ENCODE measurements at regions not wholly inside any gene's neighbourhood (a gene's known extent, or its start where the extent isn't known, plus 50 kb on each side); places are given as distances from the start of the nearest gene placed in this dataset.

DNA sequence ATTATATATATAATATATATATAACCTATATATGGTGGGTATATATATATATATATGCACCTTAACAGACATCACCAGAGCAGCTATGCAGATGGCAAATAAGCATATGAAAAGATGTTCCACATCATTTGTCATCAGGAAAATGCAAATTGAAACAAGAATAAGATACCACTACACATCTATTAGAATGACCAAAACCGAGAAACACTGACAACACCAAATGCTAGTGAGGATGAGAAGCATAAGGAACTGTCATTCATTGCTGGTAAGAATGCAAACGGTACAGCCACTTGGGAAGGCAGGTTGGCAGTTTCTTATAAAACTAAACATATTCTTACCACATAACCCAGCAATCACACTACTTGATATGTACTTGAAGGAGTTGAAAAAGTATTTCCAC is 219.8 kb upstream of the PRMT6 start:
- FAIRE-seq: no peak

DNA sequence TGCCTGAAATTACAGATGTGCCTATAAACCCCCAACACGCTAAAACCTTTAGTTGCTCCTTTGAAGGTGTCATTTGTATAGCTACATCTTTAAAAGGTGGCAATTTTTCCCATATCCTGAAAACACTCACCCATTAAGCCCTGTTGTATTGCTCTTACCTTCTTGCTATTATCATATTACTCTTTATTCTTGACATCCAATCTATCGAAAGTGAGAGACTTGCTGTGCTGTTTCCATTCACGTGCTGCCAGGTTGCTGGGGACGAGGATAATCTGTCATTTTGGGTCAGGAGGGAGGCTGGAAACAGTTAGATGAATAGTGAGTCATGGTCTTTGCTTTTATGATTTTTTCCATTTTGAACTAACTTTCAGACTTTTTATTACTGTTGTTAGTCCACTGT is 213.0 kb upstream of the PRMT6 start:
- FAIRE-seq: no peak

DNA sequence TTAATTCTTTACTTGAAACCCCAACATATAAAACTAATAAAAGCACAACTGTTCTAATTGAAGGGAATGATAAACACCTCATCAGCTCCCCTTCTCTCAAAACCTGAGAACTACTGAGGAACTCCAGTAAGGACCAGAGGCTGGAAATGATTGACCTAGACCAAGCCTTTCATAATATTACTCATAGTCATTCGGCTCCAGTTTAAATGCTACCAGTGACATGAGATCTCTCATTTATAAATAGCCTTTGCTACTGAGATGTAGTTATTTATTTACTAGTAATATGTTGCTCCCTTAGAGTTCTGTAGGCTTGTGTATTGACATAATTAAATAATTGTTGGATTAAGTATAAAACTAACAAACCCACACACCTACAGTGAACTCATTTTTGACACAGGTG is 209.8 kb upstream of the PRMT6 start:
- no peak for FAIRE-seq

DNA sequence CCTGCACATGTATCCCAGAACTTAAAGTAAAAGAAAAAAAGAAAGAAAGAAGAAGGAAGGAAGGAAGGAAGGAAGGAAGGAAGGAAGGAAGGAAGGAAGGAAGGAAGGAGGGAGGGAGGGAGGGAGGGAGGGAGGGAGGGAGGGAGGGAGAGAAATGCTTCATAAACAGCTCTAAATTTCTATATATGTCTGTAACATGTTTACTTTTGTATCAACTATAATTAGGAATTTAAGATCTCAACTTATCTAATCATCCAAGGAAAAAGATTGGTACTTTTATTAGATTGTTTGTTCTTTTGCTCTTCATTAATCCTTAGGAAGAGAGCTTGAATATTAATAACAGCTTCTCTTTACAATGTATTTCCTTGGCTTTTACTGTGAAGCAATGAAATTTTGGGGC is 195.4 kb upstream of the PRMT6 start:
- FAIRE-seq: no peak

DNA sequence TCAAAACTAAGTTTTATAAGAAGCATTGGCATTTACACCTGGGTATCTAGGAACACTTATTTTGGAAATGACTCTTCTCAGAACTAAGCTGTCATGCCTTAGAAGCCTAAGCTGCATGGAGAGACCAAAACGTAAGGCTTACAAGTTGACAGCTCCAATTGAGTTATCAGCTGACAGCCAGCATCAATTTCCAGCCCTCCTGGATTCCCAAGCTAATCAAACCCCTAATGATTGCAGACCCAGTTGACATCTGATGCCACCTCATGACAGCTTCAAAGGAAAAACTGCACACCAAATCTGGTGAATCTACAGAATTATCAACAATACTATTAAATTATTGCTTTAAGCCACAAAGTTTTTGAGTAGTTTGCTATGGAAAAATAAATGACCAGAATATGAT is 187.6 kb upstream of the PRMT6 start:
- no peak for FAIRE-seq

DNA sequence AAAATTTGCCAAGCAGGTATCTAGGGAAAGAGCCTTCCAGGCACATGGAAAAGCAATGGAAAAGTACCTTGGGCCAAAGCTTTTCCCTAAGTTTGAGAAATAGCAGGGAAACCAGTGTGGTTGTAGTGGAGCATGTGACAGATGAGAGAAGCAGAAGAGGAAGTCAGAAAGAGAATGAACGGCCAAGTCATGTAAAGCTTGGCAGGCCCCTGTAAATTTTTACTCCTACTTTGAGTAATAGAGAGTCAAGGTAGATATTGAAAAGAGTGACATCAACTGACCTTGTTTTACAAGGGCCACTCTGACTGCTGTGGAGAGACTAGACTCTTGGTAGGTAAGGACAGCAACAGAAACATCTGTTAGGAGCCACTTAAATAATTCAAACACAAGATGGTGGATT is 180.9 kb upstream of the PRMT6 start:
- no peak for FAIRE-seq

DNA sequence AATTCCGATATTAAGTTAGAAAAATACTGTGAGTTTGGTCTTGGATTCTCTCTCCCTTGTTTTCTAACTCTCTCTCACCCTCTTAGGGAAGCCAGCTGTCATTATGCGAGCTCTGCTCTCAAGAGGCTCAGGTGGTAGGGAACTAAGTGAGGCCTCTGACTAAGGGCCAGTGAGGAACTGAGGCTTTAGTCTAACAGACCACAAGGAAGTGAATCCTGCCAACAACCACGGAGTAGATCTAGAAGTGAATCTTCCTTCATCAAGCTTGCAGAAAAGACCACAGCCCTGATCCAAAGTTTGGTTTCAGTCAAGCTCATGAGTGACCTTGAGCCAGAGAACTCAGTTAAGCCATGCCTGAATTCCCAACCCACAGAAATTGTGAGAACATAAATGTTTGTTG is 180.1 kb upstream of the PRMT6 start:
- FAIRE-seq: no peak

DNA sequence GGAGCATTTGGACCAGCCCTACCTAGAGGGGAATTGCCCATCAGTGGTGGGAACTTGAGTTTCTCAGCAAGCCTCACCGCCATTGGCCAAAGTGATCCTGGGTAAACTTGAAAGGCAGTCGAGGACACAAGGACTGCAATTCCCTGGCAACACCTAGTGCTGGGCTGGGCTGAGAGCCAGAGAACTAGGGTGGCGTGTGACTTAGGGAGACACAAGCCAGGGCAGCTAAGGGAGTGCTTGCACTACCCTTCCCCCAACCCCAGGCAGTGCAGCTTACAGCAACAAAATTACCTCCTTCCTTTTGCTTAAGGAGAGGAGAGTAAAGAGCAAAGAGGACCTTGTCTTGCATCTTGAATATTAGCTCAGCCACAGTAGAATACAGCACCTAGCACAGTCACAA is 176.9 kb upstream of the PRMT6 start:
- no peak for FAIRE-seq

DNA sequence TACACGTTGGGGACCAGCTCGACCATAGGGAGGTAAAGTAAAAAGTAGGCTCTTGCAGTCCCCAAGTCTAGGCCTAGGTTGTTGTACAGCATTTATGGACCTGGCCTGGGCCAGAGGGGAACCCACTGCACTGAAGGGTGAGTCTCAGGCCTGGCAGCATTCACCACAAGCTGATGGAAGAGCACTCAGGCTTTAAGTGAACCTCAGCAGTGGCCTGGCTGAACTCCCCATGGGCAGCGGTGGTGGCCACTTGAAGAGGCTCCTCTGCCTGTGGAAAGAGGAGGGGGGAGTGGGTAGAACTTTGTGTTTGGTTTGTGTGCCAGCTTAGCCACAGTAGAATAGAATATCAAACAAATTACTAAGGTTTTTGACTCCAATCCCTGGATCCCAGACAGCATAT is 176.2 kb upstream of the PRMT6 start:
- no peak for FAIRE-seq

DNA sequence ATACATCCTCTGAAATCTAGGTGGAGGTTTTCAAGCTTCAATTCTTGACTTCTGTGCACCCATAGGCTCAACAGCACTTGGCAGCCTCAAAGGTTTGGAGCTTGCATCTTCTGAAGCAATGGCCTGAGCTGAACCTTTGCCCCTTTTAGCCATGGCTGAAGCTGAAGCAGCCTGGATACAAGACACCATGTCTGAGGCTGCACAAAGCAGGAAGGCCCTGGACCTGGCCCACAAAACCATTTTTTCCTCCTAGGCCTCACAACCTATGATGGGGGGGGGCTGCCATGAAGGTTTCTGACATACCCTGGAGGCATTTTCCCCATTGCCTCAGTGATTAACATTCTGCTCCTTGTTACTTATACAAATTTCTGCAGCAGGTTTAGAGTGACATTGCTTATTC is 173.3 kb upstream of the PRMT6 start:
- no peak for FAIRE-seq

DNA sequence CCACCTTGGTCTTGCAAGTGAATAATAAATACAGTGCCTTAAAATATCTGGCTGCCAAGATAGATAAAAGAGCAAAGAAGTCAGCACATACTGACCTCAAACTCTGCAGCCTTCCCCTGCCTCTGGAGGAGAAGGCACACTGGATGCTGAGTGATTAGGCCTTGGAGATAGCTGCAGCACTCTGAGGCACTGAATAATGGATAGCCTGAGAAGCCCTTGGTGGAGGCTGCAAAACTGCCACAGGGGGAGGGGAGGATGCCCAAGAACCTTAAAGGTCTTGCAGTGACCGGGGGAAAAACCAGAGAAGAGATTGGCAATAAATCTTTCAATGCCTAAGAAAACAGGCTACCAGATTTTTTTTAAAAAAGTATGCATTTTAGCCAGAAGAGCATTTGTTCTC is 167.4 kb upstream of the PRMT6 start:
- no peak for FAIRE-seq

DNA sequence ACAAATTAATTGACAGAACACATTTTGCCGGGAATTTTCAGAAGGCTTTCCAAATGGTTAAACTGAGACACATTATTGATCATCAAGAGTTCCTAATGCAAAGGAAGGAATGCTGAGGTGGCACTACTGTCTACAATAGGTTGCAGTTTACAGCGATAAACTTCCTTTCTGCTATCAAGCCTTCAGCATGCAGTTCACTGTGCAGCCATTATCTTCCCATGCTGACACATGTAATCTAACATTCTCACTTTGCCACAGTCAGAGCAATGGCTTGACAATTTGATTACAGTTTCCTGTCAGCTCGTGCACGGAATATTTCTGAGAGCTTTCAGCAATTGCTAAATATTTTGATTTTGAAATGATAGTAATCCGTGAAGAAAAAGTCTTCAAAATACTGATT is 166.9 kb upstream of the PRMT6 start:
- FAIRE-seq: no peak

DNA sequence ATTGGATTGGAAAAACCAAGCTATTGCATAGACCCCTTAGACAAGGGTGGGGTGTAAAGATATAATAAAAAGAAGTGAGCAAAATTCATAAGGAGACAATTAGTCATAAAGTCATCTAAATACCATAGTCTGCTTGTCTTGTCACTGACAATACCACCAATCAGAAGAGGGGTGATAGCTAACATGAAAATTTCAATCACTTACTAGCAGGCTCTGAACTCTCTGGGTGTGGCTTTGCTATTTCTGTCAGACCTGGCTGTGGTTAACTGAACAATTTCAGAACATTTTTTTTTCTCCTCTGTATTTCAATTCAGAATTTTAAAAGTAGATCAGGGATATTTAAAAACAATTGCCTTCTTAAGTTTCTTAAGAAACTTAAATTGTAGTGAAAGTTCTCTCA is 158.5 kb upstream of the PRMT6 start:
- no peak for FAIRE-seq

DNA sequence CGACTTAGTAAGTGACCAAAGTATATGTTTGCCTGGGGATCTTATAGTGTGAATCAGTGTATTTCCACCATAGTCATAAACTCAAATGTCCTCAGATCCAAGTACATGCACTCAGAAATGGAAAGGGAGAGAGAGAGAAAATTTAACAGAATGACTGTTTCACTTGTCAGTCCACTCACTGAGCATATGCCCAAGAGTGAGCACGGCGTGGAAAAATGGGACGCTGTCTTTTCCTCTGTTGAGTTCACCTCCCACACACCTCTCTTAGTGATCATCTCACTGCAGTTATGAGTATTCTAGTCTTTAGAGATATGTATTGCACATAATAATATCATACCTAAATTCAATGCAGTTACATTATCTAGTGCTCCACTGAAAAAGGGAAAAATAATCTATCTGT is 156.8 kb upstream of the PRMT6 start:
- no peak for FAIRE-seq

DNA sequence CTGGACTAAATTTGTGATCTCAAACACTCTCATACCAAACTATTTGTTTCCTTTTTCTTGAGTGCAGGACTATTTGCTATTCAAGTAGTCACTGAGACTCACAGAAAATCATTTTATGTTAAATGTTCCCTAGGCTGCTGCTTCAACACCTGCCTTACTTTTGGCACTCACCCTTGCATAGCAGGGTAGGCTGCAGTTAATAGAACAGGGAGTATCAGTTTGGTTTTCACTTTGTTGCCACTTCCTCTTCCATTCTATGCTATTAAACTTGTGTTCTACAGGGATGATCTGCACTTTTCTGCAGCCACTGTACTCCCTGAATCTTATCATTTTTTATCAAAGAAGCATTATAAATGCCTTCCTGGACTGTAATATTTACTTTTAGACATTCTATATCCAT is 148.7 kb upstream of the PRMT6 start:
- FAIRE-seq: no peak

DNA sequence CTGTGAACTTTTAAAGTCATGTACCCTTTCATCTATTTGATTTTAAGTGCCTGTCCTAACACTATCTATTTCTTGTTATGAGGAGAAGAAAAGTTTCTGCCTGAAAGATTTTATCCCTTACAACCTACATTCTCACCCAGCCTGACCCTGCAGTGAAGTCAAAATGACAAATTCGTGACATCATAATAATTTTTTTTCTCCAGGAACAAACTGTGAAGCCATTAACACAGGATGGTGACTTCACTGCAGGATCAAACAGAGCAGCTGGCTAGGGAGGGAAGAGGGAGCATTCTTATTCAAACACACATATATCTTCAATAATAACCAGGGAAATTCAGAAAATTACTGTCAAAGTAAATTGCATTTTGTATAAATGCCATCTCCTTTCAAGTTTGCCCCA is 147.8 kb upstream of the PRMT6 start:
- no peak for FAIRE-seq

DNA sequence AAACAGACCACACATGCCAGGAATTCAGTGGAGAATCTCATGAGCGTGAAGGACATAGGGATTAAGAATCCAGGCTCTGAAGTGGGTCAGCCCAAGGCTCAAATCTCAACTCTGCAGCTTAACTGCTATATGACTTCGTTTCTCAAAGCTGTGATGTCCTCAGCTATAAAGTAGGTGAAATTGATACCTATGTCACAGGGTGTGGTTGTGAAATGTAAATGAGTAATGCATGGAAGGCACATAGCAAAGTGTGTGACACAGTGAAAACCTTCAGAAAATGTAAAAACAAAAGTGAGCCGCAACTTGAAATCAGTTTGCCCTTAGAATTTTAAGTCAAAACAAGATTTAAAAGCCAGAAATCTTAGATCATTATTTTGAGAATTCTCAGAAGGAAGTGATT is 145.7 kb upstream of the PRMT6 start:
- FAIRE-seq: no peak

DNA sequence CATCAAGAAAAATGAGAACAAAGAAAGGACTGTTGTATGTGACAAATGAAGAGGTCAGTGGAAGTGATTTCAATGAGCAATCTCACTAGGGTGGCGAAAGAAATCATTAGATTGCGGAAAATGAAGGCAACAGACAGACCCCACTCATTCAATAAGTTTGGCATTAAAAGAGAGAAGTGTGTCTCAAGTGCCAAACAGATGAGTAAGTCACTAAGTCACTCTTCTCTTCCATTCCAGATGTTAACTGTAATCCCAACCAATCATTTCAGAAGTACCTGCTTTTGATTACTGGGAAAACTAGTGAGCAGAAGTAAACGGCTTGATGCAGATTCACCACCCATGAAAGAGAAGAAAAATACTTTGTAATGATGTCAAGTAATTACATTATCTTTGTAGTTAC is 144.3 kb upstream of the PRMT6 start:
- no peak for FAIRE-seq

DNA sequence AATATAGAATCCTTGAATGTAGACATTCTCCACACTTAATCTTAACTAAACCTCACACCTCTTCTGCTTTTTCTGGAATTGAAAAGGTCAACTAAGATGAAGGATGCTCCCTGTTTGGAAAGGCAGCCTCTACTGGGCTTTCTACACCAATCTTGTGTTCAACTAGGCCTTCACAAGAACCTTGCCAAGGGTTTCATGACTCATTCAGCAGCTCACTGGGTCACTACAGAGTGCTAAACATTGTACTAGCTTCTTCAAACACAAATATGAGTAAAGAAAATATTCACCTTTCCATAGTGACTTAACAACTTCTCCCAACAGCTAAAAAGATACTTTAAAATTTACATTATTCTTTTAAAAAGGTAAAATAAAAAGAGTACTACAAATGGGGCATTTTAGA is 135.3 kb upstream of the PRMT6 start:
- FAIRE-seq: no peak

DNA sequence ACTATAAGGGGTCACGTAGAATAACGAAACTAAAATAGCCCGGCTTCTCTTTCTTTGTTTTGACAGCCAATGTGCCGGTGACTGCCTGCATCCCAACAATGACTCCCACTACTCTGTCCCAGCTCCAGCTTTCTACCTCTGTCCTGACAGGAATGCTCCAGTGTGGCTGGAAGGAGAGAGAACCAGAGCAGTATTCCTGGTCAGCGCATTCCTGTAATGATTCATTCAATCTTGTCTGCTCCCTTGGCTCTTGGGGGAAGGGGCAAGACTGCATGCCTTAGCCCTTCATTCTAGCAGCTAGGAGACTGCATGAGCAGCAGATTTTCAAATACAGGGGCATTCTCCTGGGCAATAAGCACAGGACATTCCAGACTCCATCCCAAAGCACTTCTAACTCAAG is 132.1 kb upstream of the PRMT6 start:
- FAIRE-seq: no peak

DNA sequence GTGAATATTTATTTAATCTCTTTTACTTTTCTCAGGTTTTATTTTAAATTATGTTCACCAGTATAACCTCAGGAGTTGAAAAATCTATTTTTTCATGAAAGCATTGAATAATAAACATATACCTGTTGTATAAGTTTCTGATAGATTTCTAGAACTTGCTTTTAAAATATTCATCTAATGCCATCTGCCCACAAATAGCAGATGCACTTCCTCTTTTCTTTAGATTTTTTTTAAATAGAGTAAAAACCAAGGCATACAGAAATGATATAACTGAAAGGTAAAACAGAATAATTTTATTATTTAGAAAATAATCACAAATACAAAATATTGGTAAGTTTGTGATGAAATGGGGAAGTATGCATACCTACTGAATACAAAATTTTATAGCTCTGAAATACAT is 130.7 kb upstream of the PRMT6 start:
- no peak for FAIRE-seq

DNA sequence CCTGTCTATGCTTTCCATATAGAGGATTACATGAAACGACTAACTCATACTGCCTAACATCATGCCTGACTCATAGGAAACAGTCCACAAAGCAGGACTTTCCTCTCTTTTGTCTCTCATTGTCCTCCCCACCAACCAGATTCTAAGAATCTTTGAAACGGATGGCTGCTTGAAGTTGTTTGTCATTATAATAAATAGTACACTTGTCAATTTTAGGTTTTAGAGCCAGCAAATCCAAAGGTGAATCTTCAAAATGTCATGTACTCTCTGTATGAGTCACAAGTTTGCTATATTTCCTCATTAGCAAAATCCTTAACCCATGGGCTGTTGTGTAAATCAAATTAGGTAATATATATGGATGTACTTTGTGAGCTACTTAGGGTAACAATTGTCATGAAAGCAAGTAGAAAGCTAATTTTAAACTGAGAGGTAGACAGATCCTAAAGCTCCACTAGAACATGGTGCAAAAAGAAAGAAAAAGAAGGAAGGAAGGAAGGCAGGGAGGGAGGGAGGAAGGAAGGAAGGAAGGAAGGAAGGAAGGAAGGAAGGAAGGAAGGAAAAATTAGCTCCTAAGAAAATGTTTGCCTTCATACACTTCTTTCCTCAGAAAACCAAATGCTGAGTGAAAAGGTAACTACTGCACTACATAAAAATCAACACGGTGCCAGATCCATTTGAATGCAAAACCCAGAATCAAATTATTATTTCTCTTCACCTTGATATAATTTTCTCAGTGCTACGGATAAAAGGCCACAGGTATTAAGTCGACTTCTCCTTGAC is 129.5 kb upstream of the PRMT6 start:
- no peak for FAIRE-seq

DNA sequence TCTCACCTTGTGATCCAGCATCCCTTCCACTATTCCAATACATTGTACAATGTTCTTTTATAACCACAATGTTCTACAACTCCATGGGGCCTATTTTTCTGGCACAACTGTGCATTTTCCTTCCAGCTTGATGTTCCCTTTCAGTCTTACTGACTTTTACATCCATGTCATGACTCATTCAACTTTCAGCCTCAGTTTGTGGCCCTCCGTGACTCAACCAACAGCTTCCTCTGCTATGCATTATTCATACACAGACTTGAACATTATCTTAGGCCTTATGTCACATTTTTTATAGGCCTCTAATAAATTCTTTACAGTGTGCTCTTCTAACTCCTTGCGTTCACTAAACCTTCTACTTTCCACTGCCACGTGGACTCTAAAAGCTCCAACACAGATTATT is 119.4 kb upstream of the PRMT6 start:
- FAIRE-seq: no peak

DNA sequence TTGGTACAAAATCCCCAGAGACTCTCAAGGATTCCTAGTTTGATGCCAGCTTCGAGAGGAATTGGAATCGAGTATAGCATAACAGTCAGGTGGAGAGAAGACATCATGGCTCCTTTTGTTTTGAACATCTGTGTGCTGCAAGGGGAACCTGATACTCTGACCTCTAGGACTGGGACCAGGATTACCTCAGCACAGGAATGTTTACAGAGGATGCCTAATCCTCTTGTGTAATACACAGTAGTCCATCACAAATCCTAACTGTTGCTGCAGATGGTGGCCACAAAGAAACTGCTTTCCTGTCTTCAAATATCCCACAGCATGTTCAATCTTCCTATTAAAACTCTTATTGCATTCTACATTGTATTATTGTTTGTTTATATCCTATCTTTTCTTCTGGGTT is 111.8 kb upstream of the PRMT6 start:
- no peak for FAIRE-seq

DNA sequence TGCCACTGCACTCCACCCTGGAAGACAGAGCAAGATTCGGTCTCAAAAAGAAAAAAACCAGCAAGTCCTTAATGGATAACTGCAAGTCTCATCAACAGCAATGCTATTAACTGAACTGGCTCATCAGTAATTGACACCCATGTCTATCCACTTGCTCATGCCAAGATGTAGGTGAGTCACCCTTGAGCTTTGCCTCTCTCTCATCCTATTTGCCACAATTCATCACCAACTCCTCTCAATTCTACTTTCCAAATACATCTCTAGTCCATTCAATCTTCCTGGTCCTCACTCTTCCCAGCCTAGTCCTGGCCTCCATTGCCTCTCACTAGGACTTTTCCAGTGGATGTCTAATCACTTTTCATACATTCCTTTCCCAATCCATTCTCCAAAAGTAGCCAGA is 103.7 kb upstream of the PRMT6 start:
- no peak for FAIRE-seq
